SK-N-SH treated with all-trans-retinoic acid at 6 μM for 48 hours (cell line): ENCODE measurements at regions not wholly inside any gene's neighbourhood (a gene's known extent, or its start where the extent isn't known, plus 50 kb on each side); places are given as distances from the start of the nearest gene placed in this dataset.

Experiments
- ARNTL ChIP-seq: fragments of 450-650 bp; formaldehyde crosslinking; IDR thresholded peaks from 2 replicates; pipeline ENCODE4 v1.5.0; 2020; ENCODE audit warnings: low read depth, mild to moderate bottlenecking, moderate library complexity, borderline replicate concordance
- BACH2 ChIP-seq: fragments of 250-450 bp; sonication (Bioruptor Pico); IDR thresholded peaks from 2 replicates; pipeline ENCODE4 v1.9.0; 2021; ENCODE audit warnings: mild to moderate bottlenecking, borderline replicate concordance
- CREB5 ChIP-seq: fragments of 250-450 bp; sonication (Bioruptor Pico); IDR thresholded peaks from 2 replicates; pipeline ENCODE4 v1.5.1; 2020; ENCODE audit warnings: low read depth, mild to moderate bottlenecking, moderate library complexity
- CSRNP3 ChIP-seq: fragments of 250-450 bp; sonication (Bioruptor Pico); IDR thresholded peaks from 2 replicates; pipeline ENCODE4 v1.5.1; 2021; ENCODE audit warnings: mild to moderate bottlenecking, moderate library complexity
- PATZ1 ChIP-seq: fragments of 250-450 bp; sonication (Bioruptor Pico); IDR thresholded peaks from 2 replicates; pipeline ENCODE4 v1.8.0; 2020; ENCODE audit warnings: mild to moderate bottlenecking, moderate library complexity, borderline replicate concordance
- POU6F1 ChIP-seq: fragments of 250-450 bp; sonication (Bioruptor Pico); IDR thresholded peaks from 2 replicates; pipeline ENCODE4 v1.8.0; 2021; ENCODE audit warnings: low read depth, mild to moderate bottlenecking, moderate library complexity, borderline replicate concordance
- RARB ChIP-seq: fragments of 250-450 bp; sonication (Bioruptor Pico); IDR thresholded peaks from 2 replicates; pipeline ENCODE4 v1.8.0; 2021; ENCODE audit warnings: mild to moderate bottlenecking, moderate library complexity
- ZNF565 ChIP-seq: fragments of 450-650 bp; formaldehyde crosslinking; conservative IDR thresholded peaks from 2 replicates; pipeline ENCODE4 v1.5.0; 2020; ENCODE audit warnings: low read depth, mild to moderate bottlenecking, moderate library complexity

GRCh38 chr13:40120781-40121180, 465.3 kb downstream of the COG6 start:
- no peak for TF ChIP-seq BACH2 (CRISPR knock-in tag)
- no peak for TF ChIP-seq POU6F1 (CRISPR knock-in tag)
- TF ChIP-seq ARNTL (CRISPR knock-in tag): no peak
- no peak for TF ChIP-seq CSRNP3 (CRISPR knock-in tag)
- no peak for TF ChIP-seq PATZ1 (CRISPR knock-in tag)
- no peak for TF ChIP-seq CREB5
- TF ChIP-seq RARB (CRISPR knock-in tag): no peak
- no peak for TF ChIP-seq ZNF565 (CRISPR knock-in tag)
